HepG2 (cell line): ENCODE measurements at regions not wholly inside any gene's neighbourhood (a gene's known extent, or its start where the extent isn't known, plus 50 kb on each side); places are given as distances from the start of the nearest gene placed in this dataset.

Experiments
- ATAC-seq: fragments of 200-7000 bp; cut with Tn5 transposase; 3 replicates; pipeline ENCODE4 v1.9.1; 2020; ENCODE audit warnings: mild to moderate bottlenecking, moderate library complexity
- BruUV-seq: library from RNA; stranded (reverse); fragments of 400-500 nt; replicated peaks from 2 replicates; lab custom pipeline; 2021; lab: Mats Ljungman, UMichigan
- CTCF ChIA-PET: fragments of 300-600 bp; formaldehyde crosslinking; extraction: SDS; loops from one replicate; lab custom pipeline; 2021; ENCODE audit warnings: low total read pairs, inconsistent platforms, low intra/inter-chr PET ratio; lab: Yijun Ruan, JAX
- POLR2A ChIA-PET: fragments of 350-600 bp; sonication (Branson Sonifier 250); formaldehyde crosslinking; loops from one replicate; lab custom pipeline; 2020; ENCODE audit warnings: antibody characterized with exemption, inconsistent platforms; lab: Yijun Ruan, JAX
- DNase-seq: peaks from one replicate; pipeline ENCODE4 v3.0.0-alpha.2; 2015; ENCODE audit warnings: low spot score
- FAIRE-seq: peaks from 3 replicates; lab custom pipeline; 2011; peaks lifted over from hg19 to GRCh38; lab: Jason Lieb, UNC
- H2AFZ ChIP-seq: one replicate; pipeline ENCODE4 v1.6.1; 2011; ENCODE audit warnings: low read length, inconsistent platforms
- H3K27ac ChIP-seq: fragments of 300-600 bp; 3 replicates; pipeline ENCODE4 v1.8.0; 2011; ENCODE audit warnings: mixed run types, mild to moderate bottlenecking, mixed read lengths, low read length, inconsistent platforms; ENCODE audit not compliant: insufficient read depth; ENCODE audit errors: extremely low read length
- H3K27me3 ChIP-seq, 2 experiments: fragments of 200-600 bp in 1 of 2; 2 replicates in 1 of 2; 3 replicates in 1 of 2; pipeline versions ENCODE4 v1.6.0 to v1.8.0; 2011; ENCODE audit warnings: low read length in 2 of 2, mild to moderate bottlenecking in 2 of 2, moderate library complexity in 2 of 2, inconsistent platforms in 1 of 2; ENCODE audit not compliant: insufficient read depth in 2 of 2, control insufficient read depth in 1 of 2
- H3K36me3 ChIP-seq, 2 experiments: fragments of 200-600 bp in 1 of 2; replicated peaks in 1 of 2; 2 replicates in 1 of 2; 3 replicates in 1 of 2; pipeline versions ENCODE4 v1.5.1 to v1.8.0; 2011; ENCODE audit warnings: low read length in 2 of 2, inconsistent platforms in 1 of 2; ENCODE audit not compliant: insufficient read depth in 2 of 2, control insufficient read depth in 1 of 2
- H3K4me1 ChIP-seq: 2 replicates; pipeline ENCODE4 v1.5.1; 2012; ENCODE audit warnings: low read length, inconsistent platforms; ENCODE audit not compliant: insufficient read depth
- H3K4me2 ChIP-seq: 2 replicates; pipeline ENCODE4 v1.6.0; 2011; ENCODE audit warnings: low read depth, low read length, inconsistent platforms
- H3K4me3 ChIP-seq, 3 experiments: fragments of 200-600 bp in 1 of 3; sonication (generic), shearing (Covaris generic) in 1 of 3; replicated peaks in 1 of 3; 2 replicates each; pipeline ENCODE4 v1.5.1; 2011 to 2016; ENCODE audit warnings: low read length in 3 of 3, inconsistent platforms in 2 of 3, low read depth in 2 of 3, mild to moderate bottlenecking in 2 of 3, control low read depth in 1 of 3, mixed read lengths in 1 of 3; ENCODE audit not compliant: insufficient read depth in 1 of 3
- H3K79me2 ChIP-seq: one replicate; pipeline ENCODE4 v1.6.1; 2011; ENCODE audit warnings: low read length, inconsistent platforms; ENCODE audit not compliant: insufficient read depth
- H3K9ac ChIP-seq: 2 replicates; pipeline ENCODE4 v1.6.0; 2011; ENCODE audit warnings: mild to moderate bottlenecking, low read depth, low read length, inconsistent platforms; ENCODE audit not compliant: insufficient read depth
- H3K9me3 ChIP-seq: 2 replicates; pipeline ENCODE4 v1.5.1; 2012; ENCODE audit warnings: mild to moderate bottlenecking, low read length
- H4K20me1 ChIP-seq: 2 replicates; pipeline ENCODE4 v1.6.0; 2011; ENCODE audit warnings: inconsistent platforms, mild to moderate bottlenecking, low read length, moderate library complexity; ENCODE audit not compliant: insufficient read depth
- AHR ChIP-seq: IDR thresholded peaks from 2 replicates; pipeline ENCODE4 v1.6.1; 2018; ENCODE audit warnings: missing genetic modification reagents, missing compliant biosample characterization
- JARID2 ChIP-seq: sonication (generic); formaldehyde crosslinking; IDR thresholded peaks from 2 replicates; pipeline ENCODE4 v1.8.1; 2023; ENCODE audit warnings: missing genetic modification reagents, inconsistent platforms; ENCODE audit not compliant: insufficient replicate concordance
- KAT7 ChIP-seq: IDR thresholded peaks from 2 replicates; pipeline ENCODE4 v1.6.1; 2018; ENCODE audit warnings: borderline replicate concordance, missing compliant biosample characterization
- NFYB ChIP-seq: sonication (generic); formaldehyde crosslinking; IDR thresholded peaks from 2 replicates; pipeline ENCODE4 v1.4.0; 2020; ENCODE audit warnings: missing genetic modification reagents
- NONO ChIP-seq, 2 experiments: fragments of 450-650 bp in 1 of 2; sonication (generic) in 1 of 2; formaldehyde crosslinking in 1 of 2; IDR thresholded peaks in 1 of 2; conservative IDR thresholded peaks in 1 of 2; 2 replicates each; pipeline versions ENCODE4 v1.6.1 to v1.8.0; 2017 to 2022; ENCODE audit warnings: mild to moderate bottlenecking in 1 of 2, missing genetic modification reagents in 1 of 2, moderate library complexity in 1 of 2
- NR0B2 ChIP-seq: sonication (generic); formaldehyde crosslinking; IDR thresholded peaks from 2 replicates; pipeline ENCODE4 v1.4.0; 2020; ENCODE audit warnings: mild to moderate bottlenecking, missing genetic modification reagents
- SYNCRIP ChIP-seq: fragments of 200-400 bp; formaldehyde crosslinking; IDR thresholded peaks from 2 replicates; pipeline ENCODE4 v1.6.1; 2018; ENCODE audit warnings: mild to moderate bottlenecking, low read depth, low read length; ENCODE audit not compliant: insufficient read depth
- ZMYM4 ChIP-seq: sonication (generic); formaldehyde crosslinking; IDR thresholded peaks from 2 replicates; pipeline ENCODE4 v1.8.1; 2023; ENCODE audit warnings: mild to moderate bottlenecking, missing genetic modification reagents
- ZNF225 ChIP-seq: sonication (generic); formaldehyde crosslinking; IDR thresholded peaks from 2 replicates; pipeline ENCODE4 v1.4.0; 2020; ENCODE audit warnings: mild to moderate bottlenecking, missing genetic modification reagents
- ZNF253 ChIP-seq: sonication (generic); formaldehyde crosslinking; IDR thresholded peaks from 2 replicates; pipeline ENCODE4 v1.8.0; 2022; ENCODE audit warnings: mild to moderate bottlenecking, missing genetic modification reagents, borderline replicate concordance
- ZNF441 ChIP-seq: sonication (generic); formaldehyde crosslinking; IDR thresholded peaks from 2 replicates; pipeline ENCODE4 v1.7.0; 2021; ENCODE audit warnings: missing genetic modification reagents, borderline replicate concordance
- ZNF543 ChIP-seq: sonication (generic); formaldehyde crosslinking; IDR thresholded peaks from 2 replicates; pipeline ENCODE4 v1.4.0; 2020; ENCODE audit warnings: mild to moderate bottlenecking, missing genetic modification reagents
- ZNF550 ChIP-seq: sonication (generic); formaldehyde crosslinking; IDR thresholded peaks from 2 replicates; pipeline ENCODE4 v1.4.0; 2020; ENCODE audit warnings: mild to moderate bottlenecking, missing genetic modification reagents, borderline replicate concordance
- ZSCAN31 ChIP-seq: sonication (generic); formaldehyde crosslinking; IDR thresholded peaks from 2 replicates; pipeline ENCODE4 v1.5.0; 2020; ENCODE audit warnings: low read depth, mild to moderate bottlenecking, missing genetic modification reagents
- WGBS: methylation state at CpG from one replicate; pipeline ENCODE4 v1.1.6; 2017; ENCODE audit warnings: low lambda C conversion rate; 5-methylcytosine and 5-hydroxymethylcytosine counted together
- in situ Hi-C: cut with HindIII; loops from 2 replicates; pipeline ENCODE4 v1.10.0; 2017; ENCODE audit warnings: low pct_unique_long_range_greater_than_20kb; ENCODE audit not compliant: extremely low pct_ligation_motif_present
- intact Hi-C: fragments of 100-400 bp; cut with micrococcal nuclease; formaldehyde crosslinking; loops from one replicate; pipeline ENCODE4 v1.10.0; 2022; ENCODE audit not compliant: unreplicated experiment
- TF ChIP-seq, protein P1 (sequence below): IDR thresholded peaks from 2 replicates; pipeline ENCODE4 v1.6.1; 2012; ENCODE audit warnings: low read depth, low read length, improper control_type of control experiment
- TF ChIP-seq, protein P2 (sequence below): sonication (generic); formaldehyde crosslinking; IDR thresholded peaks from 2 replicates; pipeline ENCODE4 v1.4.0; 2020; ENCODE audit warnings: missing genetic modification reagents

GRCh38 chr3:25300141-25300540 lies 127.9 kb upstream of the RARB start:
- no peaks in the 10 kb centered on the region for H3K4me1 ChIP-seq
- CTCF ChIA-PET: no interaction called here

More at GRCh38 chr3:25300141-25300540, 127.9 kb upstream of the RARB start:
- Histone ChIP-seq H3K27me3 (no peaks in the 10 kb centered on the region), H4K20me1 (no peaks in the 10 kb centered on the region), H3K4me2 (no peak overlapping the region), H3K27ac (no peak overlapping the region), H3K9ac (no peak overlapping the region), H2AFZ (no peak overlapping the region), H3K9me3 (no peaks in the 10 kb centered on the region), H3K36me3 (no peaks in the 10 kb centered on the region), H3K4me3 (no peak overlapping the region), H3K79me2 (no peaks in the 10 kb centered on the region)
- POLR2A ChIA-PET: no interaction called here
- FAIRE-seq (no peak), ATAC-seq (no peak), DNase-seq (no peak)
- no TSS peak for BruUV-seq
- in situ Hi-C loops (no loop called here), intact Hi-C loops (no loop called here)
- no peak for TF ChIP-seq NONO (IDR thresholded peaks at IDR 0.05)
- no peak for TF ChIP-seq NONO (CRISPR knock-in tag; conservative IDR thresholded peaks at IDR 0.05)
- TF ChIP-seq NFYB (CRISPR knock-in tag): no peak
- no peak for TF ChIP-seq SYNCRIP
- TF ChIP-seq NR0B2 (CRISPR knock-in tag): no peak
- TF ChIP-seq, protein P1, sequence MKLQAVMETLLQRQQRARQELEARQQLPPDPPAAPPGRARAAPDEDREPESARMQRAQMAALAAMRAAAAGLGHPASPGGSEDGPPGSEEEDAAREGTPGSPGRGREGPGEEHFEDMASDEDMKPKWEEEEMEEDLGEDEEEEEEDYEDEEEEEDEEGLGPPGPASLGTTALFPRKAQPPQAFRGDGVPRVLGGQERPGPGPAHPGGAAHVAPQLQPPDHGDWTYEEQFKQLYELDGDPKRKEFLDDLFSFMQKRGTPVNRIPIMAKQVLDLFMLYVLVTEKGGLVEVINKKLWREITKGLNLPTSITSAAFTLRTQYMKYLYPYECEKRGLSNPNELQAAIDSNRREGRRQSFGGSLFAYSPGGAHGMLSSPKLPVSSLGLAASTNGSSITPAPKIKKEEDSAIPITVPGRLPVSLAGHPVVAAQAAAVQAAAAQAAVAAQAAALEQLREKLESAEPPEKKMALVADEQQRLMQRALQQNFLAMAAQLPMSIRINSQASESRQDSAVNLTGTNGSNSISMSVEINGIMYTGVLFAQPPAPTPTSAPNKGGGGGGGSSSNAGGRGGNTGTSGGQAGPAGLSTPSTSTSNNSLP: no peak
- no peak for TF ChIP-seq ZNF225 (CRISPR knock-in tag)
- TF ChIP-seq ZNF253 (CRISPR knock-in tag): no peak
- no peak for TF ChIP-seq KAT7 (CRISPR knock-in tag)
- TF ChIP-seq AHR: no peak
- no peak for TF ChIP-seq ZNF550
- no peak for TF ChIP-seq JARID2 (CRISPR knock-in tag)
- TF ChIP-seq ZNF543 (CRISPR knock-in tag): no peak
- no peak for TF ChIP-seq ZNF441 (CRISPR knock-in tag)
- TF ChIP-seq ZSCAN31 (CRISPR knock-in tag): no peak
- TF ChIP-seq, protein P2, sequence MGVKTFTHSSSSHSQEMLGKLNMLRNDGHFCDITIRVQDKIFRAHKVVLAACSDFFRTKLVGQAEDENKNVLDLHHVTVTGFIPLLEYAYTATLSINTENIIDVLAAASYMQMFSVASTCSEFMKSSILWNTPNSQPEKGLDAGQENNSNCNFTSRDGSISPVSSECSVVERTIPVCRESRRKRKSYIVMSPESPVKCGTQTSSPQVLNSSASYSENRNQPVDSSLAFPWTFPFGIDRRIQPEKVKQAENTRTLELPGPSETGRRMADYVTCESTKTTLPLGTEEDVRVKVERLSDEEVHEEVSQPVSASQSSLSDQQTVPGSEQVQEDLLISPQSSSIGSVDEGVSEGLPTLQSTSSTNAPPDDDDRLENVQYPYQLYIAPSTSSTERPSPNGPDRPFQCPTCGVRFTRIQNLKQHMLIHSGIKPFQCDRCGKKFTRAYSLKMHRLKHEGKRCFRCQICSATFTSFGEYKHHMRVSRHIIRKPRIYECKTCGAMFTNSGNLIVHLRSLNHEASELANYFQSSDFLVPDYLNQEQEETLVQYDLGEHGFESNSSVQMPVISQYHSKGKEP (CRISPR knock-in tag): no peak
- TF ChIP-seq ZMYM4: no peak
- 0% methylated on average over 1 of the region's 1 CpG for WGBS
